Sigmoid colon (tissue), 4 donors: ENCODE measurements at regions not wholly inside any gene's neighbourhood (a gene's known extent, or its start where the extent isn't known, plus 50 kb on each side); places are given as distances from the start of the nearest gene placed in this dataset.

ENCODE experiments used
- POLR2A ChIP-seq, 2 donors: fragments of 450-650 bp; IDR thresholded peaks; one replicate each; pipeline ENCODE4 v1.6.1; 2016; ENCODE audit warnings: antibody characterized with exemption in 2 of 2, mild to moderate bottlenecking in 2 of 2, moderate library complexity in 2 of 2
- POLR2AphosphoS5 ChIP-seq, 4 donors: sonication (generic); formaldehyde crosslinking; IDR thresholded peaks; one replicate each; pipeline ENCODE4 v1.6.1; 2017; ENCODE audit warnings: antibody characterized with exemption in 4 of 4

- TF ChIP-seq POLR2AphosphoS5 (IDR thresholded peaks at IDR 0.05) (no peak), POLR2A (IDR thresholded peaks at IDR 0.05) (no peak)
These were observed 183.6 kb upstream of the ATP11B start for GRCh38 chr3:182609575-182610156.
